Mesendoderm (in vitro differentiated cells): ENCODE measurements at regions not wholly inside any gene's neighbourhood (a gene's known extent, or its start where the extent isn't known, plus 50 kb on each side); places are given as distances from the start of the nearest gene placed in this dataset.
A peak's percentile ranks its signal among the peaks of the same experiment; 100 is the strongest.

Experiments
- DNase-seq: peaks from one replicate; pipeline ENCODE4 v3.0.0; 2013
- H2AK5ac ChIP-seq: 2 replicates; pipeline ENCODE4 v1.6.1; 2013; ENCODE audit warnings: low read length, inconsistent platforms
- H2BK120ac ChIP-seq: 2 replicates; pipeline ENCODE4 v1.6.1; 2013; ENCODE audit warnings: low read depth, mild to moderate bottlenecking, low read length, moderate library complexity, mixed read lengths
- H2BK15ac ChIP-seq: replicated peaks from 2 replicates; pipeline ENCODE4 v1.6.1; 2013; ENCODE audit warnings: low read depth, mild to moderate bottlenecking, moderate library complexity
- H2BK5ac ChIP-seq: 2 replicates; pipeline ENCODE4 v1.6.1; 2013; ENCODE audit warnings: low read length, inconsistent platforms
- H3K18ac ChIP-seq: 2 replicates; pipeline ENCODE4 v1.6.1; 2013; ENCODE audit warnings: mild to moderate bottlenecking, low read length, mixed read lengths
- H3K23ac ChIP-seq: one replicate; pipeline ENCODE4 v1.6.1; 2013; ENCODE audit warnings: low read length
- H3K27ac ChIP-seq: 2 replicates; pipeline ENCODE4 v1.5.1; 2013; ENCODE audit warnings: low read depth, mild to moderate bottlenecking, inconsistent platforms, low read length, moderate library complexity
- H3K27me3 ChIP-seq: 2 replicates; pipeline ENCODE4 v1.6.1; 2013; ENCODE audit warnings: low read length, control low read depth, mild to moderate bottlenecking, inconsistent platforms; ENCODE audit not compliant: insufficient read depth, poor library complexity
- H3K36me3 ChIP-seq: 2 replicates; pipeline ENCODE4 v1.6.1; 2013; ENCODE audit warnings: low read length, inconsistent platforms; ENCODE audit not compliant: control insufficient read depth, insufficient read depth
- H3K4ac ChIP-seq: one replicate; pipeline ENCODE4 v1.6.1; 2013; ENCODE audit warnings: low read depth, mild to moderate bottlenecking, low read length, moderate library complexity
- H3K4me1 ChIP-seq: 2 replicates; pipeline ENCODE4 v1.6.1; 2013; ENCODE audit warnings: low read depth, low read length, inconsistent platforms; ENCODE audit not compliant: control insufficient read depth
- H3K4me2 ChIP-seq: 2 replicates; pipeline ENCODE4 v1.6.1; 2013; ENCODE audit warnings: low read length
- H3K4me3 ChIP-seq: 2 replicates; pipeline ENCODE4 v1.5.1; 2013; ENCODE audit warnings: mild to moderate bottlenecking, low read length
- H3K56ac ChIP-seq: one replicate; pipeline ENCODE4 v1.6.1; 2013; ENCODE audit warnings: low read length
- H3K79me1 ChIP-seq: 2 replicates; pipeline ENCODE4 v1.6.1; 2013; ENCODE audit warnings: low read length, inconsistent platforms
- H3K79me2 ChIP-seq: 2 replicates; pipeline ENCODE4 v1.6.1; 2013; ENCODE audit warnings: mild to moderate bottlenecking, low read length; ENCODE audit not compliant: control insufficient read depth, insufficient read depth
- H3K9ac ChIP-seq: 2 replicates; pipeline ENCODE4 v1.6.1; 2013; ENCODE audit warnings: low read length, inconsistent platforms
- H4K5ac ChIP-seq: one replicate; pipeline ENCODE4 v1.6.1; 2013; ENCODE audit warnings: low read length
- H4K8ac ChIP-seq: one replicate; pipeline ENCODE4 v1.6.1; 2013; ENCODE audit warnings: low read depth, mild to moderate bottlenecking, control low read depth, low read length, moderate library complexity
- WGBS: extraction: QIAGEN DNeasy Blood & Tissue Kit; methylation state at CpG from one replicate; pipeline ENCODE4 v1.1.7; 2013; ENCODE audit warnings: low lambda C conversion rate, missing lambda C conversion rate; ENCODE audit not compliant: insufficient coverage; ENCODE audit errors: extremely low coverage; 5-methylcytosine and 5-hydroxymethylcytosine counted together

- H3K27ac ChIP-seq: no peak overlapping the region
- no peak overlapping the region for H3K56ac ChIP-seq
- H3K18ac ChIP-seq: no peak overlapping the region
- no peak overlapping the region for H3K4ac ChIP-seq
- no peak overlapping the region for H3K4me3 ChIP-seq
- H2BK15ac ChIP-seq: no peak overlapping the region
- no peak overlapping the region for H2BK5ac ChIP-seq
- no peaks in the 10 kb centered on the region for H3K27me3 ChIP-seq
- H4K5ac ChIP-seq: no peak overlapping the region
- no peak overlapping the region for H4K8ac ChIP-seq
- WGBS: no CpG with 5 or more reads among the region's 3 CpGs
- no peak for DNase-seq
- H2BK120ac ChIP-seq: no peak overlapping the region
- no peaks in the 10 kb centered on the region for H3K79me1 ChIP-seq
- H3K4me2 ChIP-seq: no peak overlapping the region
- no peaks in the 10 kb centered on the region for H3K4me1 ChIP-seq
- H3K23ac ChIP-seq: no peak overlapping the region
- H3K9ac ChIP-seq: no peak overlapping the region
- no peaks in the 10 kb centered on the region for H3K36me3 ChIP-seq
- no peak overlapping the region for H2AK5ac ChIP-seq
- no peaks in the 10 kb centered on the region for H3K79me2 ChIP-seq
Observed at GRCh38 chr2:222769941-222770340, 90.9 kb upstream of the ACSL3 start.

- no peak overlapping the region for H2BK5ac ChIP-seq
- 100% methylated on average over 2 of the region's 3 CpGs for WGBS
Observed at GRCh38 chr2:222771832-222772231, 89.0 kb upstream of the ACSL3 start.

GRCh38 chr2:222774941-222775340, 85.9 kb upstream of the ACSL3 start:
- Histone ChIP-seq H2BK5ac (no peak overlapping the region), H3K79me1 (no peaks in the 10 kb centered on the region), H3K23ac (no peak overlapping the region), H3K56ac (no peak overlapping the region), H3K27me3 (no peaks in the 10 kb centered on the region), H3K36me3 (no peaks in the 10 kb centered on the region), H3K4me3 (no peak overlapping the region), H3K79me2 (no peaks in the 10 kb centered on the region), H3K4ac (no peak overlapping the region), H3K18ac (no peak overlapping the region), H3K4me2 (no peak overlapping the region), H4K8ac (no peak overlapping the region), H2BK120ac (no peak overlapping the region), H3K27ac (no peak overlapping the region), H2BK15ac (no peak overlapping the region), H3K4me1 (no peaks in the 10 kb centered on the region), H4K5ac (no peak overlapping the region), H2AK5ac (no peak overlapping the region), H3K9ac (no peak overlapping the region)
- peak; percentile 88 for DNase-seq

More at GRCh38 chr2:222771832-222772231, 89.0 kb upstream of the ACSL3 start:
- H3K56ac ChIP-seq: no peak overlapping the region
- H3K9ac ChIP-seq: no peak overlapping the region
- H3K4me2 ChIP-seq: no peak overlapping the region
- DNase-seq: no peak
- H3K23ac ChIP-seq: no peak overlapping the region
- no peaks in the 10 kb centered on the region for H3K79me2 ChIP-seq
- no peak overlapping the region for H4K8ac ChIP-seq
- no peak overlapping the region for H2AK5ac ChIP-seq
- H3K4ac ChIP-seq: no peak overlapping the region
- no peaks in the 10 kb centered on the region for H3K27me3 ChIP-seq
- no peaks in the 10 kb centered on the region for H3K79me1 ChIP-seq
- H4K5ac ChIP-seq: no peak overlapping the region
- H3K4me1 ChIP-seq: no peaks in the 10 kb centered on the region
- no peak overlapping the region for H3K18ac ChIP-seq
- H3K4me3 ChIP-seq: no peak overlapping the region
- H2BK15ac ChIP-seq: no peak overlapping the region
- no peak overlapping the region for H2BK120ac ChIP-seq
- H3K27ac ChIP-seq: no peak overlapping the region
- H3K36me3 ChIP-seq: no peaks in the 10 kb centered on the region

GRCh38 chr2:222776792-222777191, 84.0 kb upstream of the ACSL3 start:
- no peak overlapping the region for H2BK5ac ChIP-seq
- no CpG with 5 or more reads among the region's 3 CpGs for WGBS

GRCh38 chr2:222778400-222778799, 82.4 kb upstream of the ACSL3 start:
- Histone ChIP-seq H3K4me2 (no peak overlapping the region), H3K79me2 (no peaks in the 10 kb centered on the region), H3K18ac (no peak overlapping the region), H3K27ac (no peak overlapping the region), H2BK120ac (no peak overlapping the region), H2BK5ac (no peak overlapping the region), H4K8ac (no peak overlapping the region), H2BK15ac (no peak overlapping the region), H2AK5ac (no peak overlapping the region), H3K4ac (no peak overlapping the region), H3K36me3 (no peaks in the 10 kb centered on the region), H3K56ac (no peak overlapping the region), H4K5ac (no peak overlapping the region), H3K9ac (no peak overlapping the region), H3K27me3 (no peaks in the 10 kb centered on the region), H3K79me1 (no peaks in the 10 kb centered on the region), H3K4me3 (no peak overlapping the region), H3K4me1 (no peaks in the 10 kb centered on the region), H3K23ac (no peak overlapping the region)
- no CpG with 5 or more reads among the region's 3 CpGs for WGBS
- no peak for DNase-seq

More at GRCh38 chr2:222776792-222777191, 84.0 kb upstream of the ACSL3 start:
- H3K23ac ChIP-seq: no peak overlapping the region
- H2BK15ac ChIP-seq: no peak overlapping the region
- H2BK120ac ChIP-seq: no peak overlapping the region
- H3K4me3 ChIP-seq: no peak overlapping the region
- no peaks in the 10 kb centered on the region for H3K27me3 ChIP-seq
- H4K8ac ChIP-seq: no peak overlapping the region
- no peak overlapping the region for H3K56ac ChIP-seq
- no peak overlapping the region for H4K5ac ChIP-seq
- no peaks in the 10 kb centered on the region for H3K79me1 ChIP-seq
- H3K36me3 ChIP-seq: no peaks in the 10 kb centered on the region
- H3K4me1 ChIP-seq: no peaks in the 10 kb centered on the region
- H3K79me2 ChIP-seq: no peaks in the 10 kb centered on the region
- DNase-seq: no peak
- H3K27ac ChIP-seq: no peak overlapping the region
- no peak overlapping the region for H2AK5ac ChIP-seq
- no peak overlapping the region for H3K4me2 ChIP-seq
- H3K18ac ChIP-seq: no peak overlapping the region
- no peak overlapping the region for H3K4ac ChIP-seq
- H3K9ac ChIP-seq: no peak overlapping the region

GRCh38 chr2:222779145-222779832, 81.5 kb upstream of the ACSL3 start:
- no CpG with 5 or more reads among the region's 5 CpGs for whole genome bisulfite sequencing
- no peaks in the 10 kb centered on the region for H3K79me1 ChIP-seq
- no peak overlapping the region for H3K56ac ChIP-seq
- no peak overlapping the region for H3K4me3 ChIP-seq
- no peak overlapping the region for H4K5ac ChIP-seq
- no peak overlapping the region for H2BK120ac ChIP-seq
- H2BK5ac ChIP-seq: no peak overlapping the region
- H3K27ac ChIP-seq: no peak overlapping the region
- no peak overlapping the region for H3K9ac ChIP-seq
- H3K4me1 ChIP-seq: no peaks in the 10 kb centered on the region
- no peak overlapping the region for H3K4me2 ChIP-seq
- no peaks in the 10 kb centered on the region for H3K27me3 ChIP-seq
- no peak overlapping the region for H2BK15ac ChIP-seq
- no peak overlapping the region for H3K23ac ChIP-seq
- no peak for DNase-seq
- H3K79me2 ChIP-seq: no peaks in the 10 kb centered on the region
- H3K4ac ChIP-seq: no peak overlapping the region
- H4K8ac ChIP-seq: no peak overlapping the region
- no peak overlapping the region for H2AK5ac ChIP-seq
- H3K36me3 ChIP-seq: no peaks in the 10 kb centered on the region
- H3K18ac ChIP-seq: no peak overlapping the region
